SK-N-SH (cell line): ENCODE measurements at regions not wholly inside any gene's neighbourhood (a gene's known extent, or its start where the extent isn't known, plus 50 kb on each side); places are given as distances from the start of the nearest gene placed in this dataset.

Experiments
- CTCF ChIA-PET: fragments of 300-600, 350-600 bp; formaldehyde crosslinking; extraction: SDS; loops from one replicate; lab custom pipeline; 2021; lab: Yijun Ruan, JAX
- POLR2A ChIA-PET: fragments of 350-600 bp; sonication (Branson Sonifier 250); formaldehyde crosslinking; extraction: SDS; loops from one replicate; lab custom pipeline; 2020; ENCODE audit warnings: antibody characterized with exemption, inconsistent platforms; lab: Yijun Ruan, JAX
- DNase-seq: peaks from one replicate; pipeline ENCODE4 v3.0.0; 2012
- H2AFZ ChIP-seq: fragments of 200-600 bp; sonication (generic); 2 replicates; pipeline ENCODE4 v1.8.1; 2016; ENCODE audit warnings: antibody characterized with exemption, mild to moderate bottlenecking, low read depth
- H3F3A ChIP-seq: fragments of 200-600 bp; sonication (generic); replicated peaks from 2 replicates; pipeline ENCODE3; 2016; ENCODE audit warnings: antibody characterized with exemption, mild to moderate bottlenecking; ENCODE audit not compliant: insufficient read depth
- H3K27ac ChIP-seq, 2 experiments: fragments of 200-500 bp in 1 of 2; fragments of 200-600 bp in 1 of 2; sonication (Bioruptor generic) in 1 of 2; sonication (generic), shearing (Covaris generic) in 1 of 2; 2 replicates each; pipeline versions ENCODE4 v1.5.1 to v1.6.1; 2014 to 2016; ENCODE audit warnings: low read depth in 2 of 2, inconsistent platforms in 1 of 2, low read length in 1 of 2, mild to moderate bottlenecking in 1 of 2, mixed read lengths in 1 of 2
- H3K27me3 ChIP-seq: fragments of 200-600 bp; sonication (generic), shearing (Covaris generic); 2 replicates; pipeline ENCODE4 v1.6.1; 2016; ENCODE audit warnings: mixed run types; ENCODE audit not compliant: insufficient read depth
- H3K36me3 ChIP-seq, 2 experiments: fragments of 200-500 bp in 1 of 2; fragments of 200-600 bp in 1 of 2; sonication (Bioruptor generic) in 1 of 2; sonication (generic) in 1 of 2; replicated peaks in 1 of 2; 2 replicates each; pipeline versions ENCODE3 to v1.5.1; 2014 to 2016; ENCODE audit warnings: low read length in 1 of 2, mild to moderate bottlenecking in 1 of 2; ENCODE audit not compliant: insufficient read depth in 2 of 2, control insufficient read depth in 1 of 2
- H3K4me1 ChIP-seq, 2 experiments: fragments of 200-500 bp in 1 of 2; fragments of 200-600 bp in 1 of 2; sonication (Bioruptor generic) in 1 of 2; sonication (generic), shearing (Covaris generic) in 1 of 2; 2 replicates each; pipeline versions ENCODE4 v1.5.1 to v1.6.1; 2014 to 2016; ENCODE audit warnings: low read depth in 1 of 2, low read length in 1 of 2, mixed run types in 1 of 2; ENCODE audit not compliant: insufficient read depth in 2 of 2, control insufficient read depth in 1 of 2
- H3K4me2 ChIP-seq: fragments of 200-600 bp; sonication (generic), shearing (Covaris generic); 2 replicates; pipeline ENCODE4 v1.6.1; 2017; ENCODE audit warnings: mixed run types
- H3K4me3 ChIP-seq, 2 experiments: fragments of 200-500 bp in 1 of 2; fragments of 200-600 bp in 1 of 2; sonication (Bioruptor generic) in 1 of 2; sonication (generic), shearing (Covaris generic) in 1 of 2; 2 replicates each; pipeline versions ENCODE4 v1.5.1 to v1.8.1; 2014 to 2016; ENCODE audit warnings: low read depth in 2 of 2, inconsistent platforms in 1 of 2, low read length in 1 of 2, mild to moderate bottlenecking in 1 of 2, mixed read lengths in 1 of 2, moderate library complexity in 1 of 2
- H3K79me2 ChIP-seq: fragments of 200-600 bp; sonication (generic); 2 replicates; pipeline ENCODE4 v1.8.1; 2017; ENCODE audit warnings: mild to moderate bottlenecking; ENCODE audit not compliant: insufficient read depth
- H3K9ac ChIP-seq: fragments of 200-600 bp; sonication (generic); 2 replicates; pipeline ENCODE4 v1.6.1; 2017; ENCODE audit warnings: mixed run types
- H3K9me2 ChIP-seq: fragments of 200-600 bp; sonication (generic); 2 replicates; pipeline ENCODE4 v1.6.1; 2017; ENCODE audit warnings: mixed run types
- H3K9me3 ChIP-seq: fragments of 200-600 bp; sonication (generic); 2 replicates; pipeline ENCODE4 v1.6.1; 2017; ENCODE audit warnings: mixed run types, mild to moderate bottlenecking, moderate library complexity
- H4K20me1 ChIP-seq: fragments of 200-600 bp; sonication (generic); 2 replicates; pipeline ENCODE4 v1.6.1; 2017; ENCODE audit warnings: mild to moderate bottlenecking, mixed run types; ENCODE audit not compliant: insufficient read depth
- ELF1 ChIP-seq: IDR thresholded peaks from 2 replicates; pipeline ENCODE4 v1.4.0; 2012
- EP300 ChIP-seq, 2 experiments: IDR thresholded peaks; 2 replicates each; pipeline versions ENCODE4 v1.4.0 to v1.6.1; 2012; ENCODE audit warnings: borderline replicate concordance in 1 of 2, low read depth in 1 of 2, low read length in 1 of 2
- EZH2phosphoT487 ChIP-seq: fragments of 200-600 bp; sonication (generic); IDR thresholded peaks from 2 replicates; pipeline ENCODE4 v1.6.1; 2017; ENCODE audit warnings: low read depth, mixed run types, mild to moderate bottlenecking, antibody characterized with exemption, moderate library complexity, borderline replicate concordance
- FOXM1 ChIP-seq: IDR thresholded peaks from 2 replicates; pipeline ENCODE4 v1.4.0; 2012; ENCODE audit warnings: low read depth, mild to moderate bottlenecking
- GABPA ChIP-seq: IDR thresholded peaks from 2 replicates; pipeline ENCODE4 v1.4.0; 2012; ENCODE audit warnings: low read depth, mild to moderate bottlenecking
- GATA2 ChIP-seq: sonication (generic); formaldehyde crosslinking; IDR thresholded peaks from 2 replicates; pipeline ENCODE4 v1.5.0; 2020; ENCODE audit warnings: mild to moderate bottlenecking, missing genetic modification reagents
- MXI1 ChIP-seq: IDR thresholded peaks from 2 replicates; pipeline ENCODE4 v1.6.1; 2012; ENCODE audit warnings: mild to moderate bottlenecking, low read depth, low read length, improper control_type of control experiment
- RAD21 ChIP-seq: IDR thresholded peaks from 2 replicates; pipeline ENCODE4 v1.6.1; 2012; ENCODE audit warnings: mild to moderate bottlenecking, low read length
- RCOR1 ChIP-seq: fragments of 150-350 bp; IDR thresholded peaks from 2 replicates; pipeline ENCODE4 v1.6.1; 2017; ENCODE audit warnings: antibody characterized with exemption, low read length
- RFX5 ChIP-seq: IDR thresholded peaks from 2 replicates; pipeline ENCODE4 v1.6.1; 2012; ENCODE audit warnings: mild to moderate bottlenecking, improper control_type of control experiment, low read length
- SMC3 ChIP-seq: IDR thresholded peaks from 2 replicates; pipeline ENCODE4 v1.6.1; 2012; ENCODE audit warnings: low read depth, low read length, improper control_type of control experiment
- TAF1 ChIP-seq: IDR thresholded peaks from 2 replicates; pipeline ENCODE4 v1.6.1; 2012; ENCODE audit warnings: low read depth, mild to moderate bottlenecking, low read length, moderate library complexity, borderline replicate concordance
- TCF12 ChIP-seq: IDR thresholded peaks from 2 replicates; pipeline ENCODE4 v1.4.0; 2012
- TEAD4 ChIP-seq: IDR thresholded peaks from 2 replicates; pipeline ENCODE4 v1.4.0; 2012; ENCODE audit warnings: mild to moderate bottlenecking, borderline replicate concordance; ENCODE audit not compliant: insufficient read depth
- USF1 ChIP-seq: IDR thresholded peaks from 2 replicates; pipeline ENCODE4 v1.4.0; 2012; ENCODE audit warnings: low read depth, borderline replicate concordance
- USF2 ChIP-seq: fragments of 150-350 bp; IDR thresholded peaks from 2 replicates; pipeline ENCODE4 v1.6.1; 2017; ENCODE audit warnings: antibody characterized with exemption, low read length, low read depth, borderline replicate concordance
- ZBTB33 ChIP-seq: IDR thresholded peaks from 2 replicates; pipeline ENCODE4 v1.4.0; 2012; ENCODE audit warnings: low read depth, borderline replicate concordance
- WGBS: methylation state at CpG from one replicate; pipeline ENCODE4 v1.1.6; 2017; ENCODE audit warnings: low lambda C conversion rate; 5-methylcytosine and 5-hydroxymethylcytosine counted together
- TF ChIP-seq, protein P1 (sequence below): IDR thresholded peaks from 2 replicates; pipeline ENCODE4; 2012
- TF ChIP-seq, protein P2 (sequence below): fragments of 200-600 bp; sonication (generic); IDR thresholded peaks from 2 replicates; pipeline ENCODE4 v1.6.1; 2017; ENCODE audit warnings: antibody characterized with exemption, mild to moderate bottlenecking, moderate library complexity

- 11% methylated on average over 2 of the region's 2 CpGs for WGBS
Observed at GRCh38 chrX:8279323-8279722, 108.3 kb upstream of the VCX2 start.

DNA sequence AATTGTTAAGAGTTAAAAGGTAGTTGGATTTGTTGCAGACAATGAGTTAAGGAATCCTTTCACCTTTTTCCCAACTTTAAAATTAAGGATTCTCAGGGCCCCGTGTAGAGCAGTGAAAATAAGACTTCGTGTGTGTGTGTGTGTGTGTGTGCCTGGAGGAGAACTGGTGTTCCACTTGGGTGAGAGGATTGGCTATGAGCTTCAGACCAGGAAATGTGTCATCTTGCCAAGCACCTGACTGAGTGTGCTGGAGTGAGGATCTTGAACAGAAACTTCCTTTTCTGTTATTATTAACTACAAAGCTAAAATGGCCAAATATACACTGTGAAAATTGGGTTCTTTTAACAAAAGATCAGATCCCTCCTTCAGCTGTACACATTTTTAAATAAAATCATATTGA, 113.1 kb upstream of the VCX2 start:
- Histone ChIP-seq H3F3A (no peaks in the 10 kb centered on the region), H3K27me3 (no peaks in the 10 kb centered on the region), H4K20me1 (no peaks in the 10 kb centered on the region), H3K79me2 (no peaks in the 10 kb centered on the region), H3K9me3 (no peaks in the 10 kb centered on the region), H3K4me3 (no peak overlapping the region), H3K9ac (no peak overlapping the region), H2AFZ (no peak overlapping the region), H3K4me1 (no peaks in the 10 kb centered on the region), H3K27ac (no peak overlapping the region), H3K36me3 (no peaks in the 10 kb centered on the region), H3K4me2 (no peak overlapping the region), H3K9me2 (no peaks in the 10 kb centered on the region)
- 5% methylated on average over 2 of the region's 2 CpGs for WGBS
- ChIA-PET CTCF (no interaction called here), POLR2A (no interaction called here)
- TF ChIP-seq GATA2 (CRISPR knock-in tag) (no peak), ZBTB33 (no peak), FOXM1 (no peak), USF2 (no peak), ELF1 (no peak), GABPA (no peak), RAD21 (no peak), TAF1 (no peak), EZH2phosphoT487 (no peak), MXI1 (no peak), EP300 (IDR thresholded peaks at IDR 0.05; ENCODE audit: borderline replicate concordance in 1 of 2, low read depth in 1 of 2, low read length in 1 of 2) (no peak), SMC3 (no peak), TEAD4 (no peak), RFX5 (no peak), USF1 (no peak), TCF12 (no peak)
- TF ChIP-seq, protein P1, sequence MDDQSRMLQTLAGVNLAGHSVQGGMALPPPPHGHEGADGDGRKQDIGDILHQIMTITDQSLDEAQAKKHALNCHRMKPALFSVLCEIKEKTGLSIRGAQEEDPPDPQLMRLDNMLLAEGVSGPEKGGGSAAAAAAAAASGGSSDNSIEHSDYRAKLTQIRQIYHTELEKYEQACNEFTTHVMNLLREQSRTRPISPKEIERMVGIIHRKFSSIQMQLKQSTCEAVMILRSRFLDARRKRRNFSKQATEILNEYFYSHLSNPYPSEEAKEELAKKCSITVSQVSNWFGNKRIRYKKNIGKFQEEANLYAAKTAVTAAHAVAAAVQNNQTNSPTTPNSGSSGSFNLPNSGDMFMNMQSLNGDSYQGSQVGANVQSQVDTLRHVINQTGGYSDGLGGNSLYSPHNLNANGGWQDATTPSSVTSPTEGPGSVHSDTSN, result no peak
- TF ChIP-seq, protein P2, sequence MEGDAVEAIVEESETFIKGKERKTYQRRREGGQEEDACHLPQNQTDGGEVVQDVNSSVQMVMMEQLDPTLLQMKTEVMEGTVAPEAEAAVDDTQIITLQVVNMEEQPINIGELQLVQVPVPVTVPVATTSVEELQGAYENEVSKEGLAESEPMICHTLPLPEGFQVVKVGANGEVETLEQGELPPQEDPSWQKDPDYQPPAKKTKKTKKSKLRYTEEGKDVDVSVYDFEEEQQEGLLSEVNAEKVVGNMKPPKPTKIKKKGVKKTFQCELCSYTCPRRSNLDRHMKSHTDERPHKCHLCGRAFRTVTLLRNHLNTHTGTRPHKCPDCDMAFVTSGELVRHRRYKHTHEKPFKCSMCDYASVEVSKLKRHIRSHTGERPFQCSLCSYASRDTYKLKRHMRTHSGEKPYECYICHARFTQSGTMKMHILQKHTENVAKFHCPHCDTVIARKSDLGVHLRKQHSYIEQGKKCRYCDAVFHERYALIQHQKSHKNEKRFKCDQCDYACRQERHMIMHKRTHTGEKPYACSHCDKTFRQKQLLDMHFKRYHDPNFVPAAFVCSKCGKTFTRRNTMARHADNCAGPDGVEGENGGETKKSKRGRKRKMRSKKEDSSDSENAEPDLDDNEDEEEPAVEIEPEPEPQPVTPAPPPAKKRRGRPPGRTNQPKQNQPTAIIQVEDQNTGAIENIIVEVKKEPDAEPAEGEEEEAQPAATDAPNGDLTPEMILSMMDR, result no peak
- DNase-seq, result no peak

More at GRCh38 chrX:8279323-8279722, 108.3 kb upstream of the VCX2 start:
- Histone ChIP-seq H3K27me3 (no peaks in the 10 kb centered on the region), H3K79me2 (no peaks in the 10 kb centered on the region)
- TF ChIP-seq TCF12 (no peak), USF1 (no peak), RCOR1 (no peak), GATA2 (CRISPR knock-in tag) (no peak), SMC3 (no peak)
- TF ChIP-seq, all 33 proteins: peak for 0
- no peaks in the 10 kb centered on the region for H3K4me1 ChIP-seq
- no peaks in the 10 kb centered on the region for H3K9me2 ChIP-seq
- H3K27ac ChIP-seq, result no peak overlapping the region
- no peaks in the 10 kb centered on the region for H3K9me3 ChIP-seq
- H3K36me3 ChIP-seq, result no peaks in the 10 kb centered on the region
- H4K20me1 ChIP-seq, result no peaks in the 10 kb centered on the region
- CTCF ChIA-PET, result no interaction called here
- H2AFZ ChIP-seq, result no peak overlapping the region
- no peak overlapping the region for H3K9ac ChIP-seq
- DNase-seq, result no peak
- no peak overlapping the region for H3K4me3 ChIP-seq
- H3K4me2 ChIP-seq, result no peak overlapping the region
- no peaks in the 10 kb centered on the region for H3F3A ChIP-seq
- POLR2A ChIA-PET, result no interaction called here
